Islet of Langerhans (tissue), 1 donor: ENCODE measurements at regions not wholly inside any gene's neighbourhood (a gene's known extent, or its start where the extent isn't known, plus 50 kb on each side); places are given as distances from the start of the nearest gene placed in this dataset.

Experiments
- FAIRE-seq: peaks from one replicate; lab custom pipeline; 2011; peaks lifted over from hg19 to GRCh38; lab: Jason Lieb, UNC

- FAIRE-seq, result no peak
Measured at GRCh38 chr6:28737750-28738395, 185.9 kb downstream of the TRIM27 start.

GRCh38 chr6:28738396-28738765 lies 185.4 kb downstream of the TRIM27 start:
- no peak for FAIRE-seq

- no peak for FAIRE-seq
Measured at GRCh38 chr6:28741363-28741762, 182.4 kb downstream of the TRIM27 start.

- no peak for FAIRE-seq
Measured at GRCh38 chr6:28742668-28743270, 181.0 kb downstream of the TRIM27 start.

GRCh38 chr6:28743271-28743789 lies 180.5 kb downstream of the TRIM27 start:
- FAIRE-seq, result no peak

- no peak for FAIRE-seq
Measured at GRCh38 chr6:28747083-28747630, 176.6 kb downstream of the TRIM27 start.

GRCh38 chr6:28747631-28748157 lies 176.1 kb downstream of the TRIM27 start:
- FAIRE-seq, result no peak

- FAIRE-seq, result no peak
Measured at GRCh38 chr6:28748192-28748591, 175.6 kb downstream of the TRIM27 start.

GRCh38 chr6:28750926-28751458 lies 172.8 kb downstream of the TRIM27 start:
- no peak for FAIRE-seq

GRCh38 chr6:28751514-28751913 lies 172.3 kb downstream of the TRIM27 start:
- FAIRE-seq, result no peak

- no peak for FAIRE-seq
Measured at GRCh38 chr6:28751963-28752350, 171.8 kb downstream of the TRIM27 start.

- FAIRE-seq, result no peak
Measured at GRCh38 chr6:28757429-28758045, 166.2 kb downstream of the TRIM27 start.

- FAIRE-seq, result no peak
Measured at GRCh38 chr6:28758046-28758817, 165.6 kb downstream of the TRIM27 start.

- no peak for FAIRE-seq
Measured at GRCh38 chr6:28758818-28759235, 165.0 kb downstream of the TRIM27 start.

GRCh38 chr6:28764014-28764723 lies 159.6 kb downstream of the TRIM27 start:
- FAIRE-seq, result no peak

GRCh38 chr6:28764761-28765282 lies 159.0 kb downstream of the TRIM27 start:
- no peak for FAIRE-seq

- no peak for FAIRE-seq
Measured at GRCh38 chr6:28765978-28766351, 157.8 kb downstream of the TRIM27 start.

- FAIRE-seq, result no peak
Measured at GRCh38 chr6:28766426-28766825, 157.4 kb downstream of the TRIM27 start.

GRCh38 chr6:28767133-28767532 lies 156.7 kb downstream of the TRIM27 start:
- no peak for FAIRE-seq

- FAIRE-seq, result no peak
Measured at GRCh38 chr6:28767691-28768090, 156.1 kb downstream of the TRIM27 start.
